ENCODE measurements at regions not wholly inside any gene's neighbourhood (a gene's known extent, or its start where the extent isn't known, plus 50 kb on each side); places are given as distances from the start of the nearest gene placed in this dataset.

- Histone ChIP-seq H3K27ac (no peak overlapping the region), H3K4me3 (no peak overlapping the region)
Measured at GRCh38 chr4:41865981-41866798, 69.0 kb upstream of the TMEM33 start.

- H3K27ac ChIP-seq: no peak overlapping the region
Measured at GRCh38 chr4:41865306-41865980, 69.8 kb upstream of the TMEM33 start.

GRCh38 chr4:41859087-41859486 is 76.1 kb upstream of the TMEM33 start:
- Histone ChIP-seq H3K4me3 (no peak overlapping the region), H3K27ac (no peak overlapping the region)

More at GRCh38 chr4:41865306-41865980, 69.8 kb upstream of the TMEM33 start:
- no peak overlapping the region for H3K4me3 ChIP-seq

GRCh38 chr4:41857226-41857641 is 78.0 kb upstream of the TMEM33 start:
- H3K4me3 ChIP-seq: no peak overlapping the region
- no peak overlapping the region for H3K27ac ChIP-seq

GRCh38 chr4:41856797-41857196 is 78.4 kb upstream of the TMEM33 start:
- Histone ChIP-seq H3K27ac (no peak overlapping the region), H3K4me3 (no peak overlapping the region)

GRCh38 chr4:41853973-41854372 is 81.3 kb upstream of the TMEM33 start:
- Histone ChIP-seq H3K4me3 (no peak overlapping the region), H3K27ac (no peak overlapping the region)

- no peak overlapping the region for H3K4me3 ChIP-seq
- H3K27ac ChIP-seq: no peak overlapping the region
Measured at GRCh38 chr4:41852229-41852628, 83.0 kb upstream of the TMEM33 start.

- no peak overlapping the region for H3K4me3 ChIP-seq
Measured at GRCh38 chr4:41851621-41852020, 83.6 kb upstream of the TMEM33 start.

GRCh38 chr4:41844327-41844726 is 90.9 kb upstream of the TMEM33 start:
- H3K27ac ChIP-seq: no peak overlapping the region
- H3K4me3 ChIP-seq: no peak overlapping the region

More at GRCh38 chr4:41851621-41852020, 83.6 kb upstream of the TMEM33 start:
- no peak overlapping the region for H3K27ac ChIP-seq

GRCh38 chr4:41839916-41840854 is 91.7 kb upstream of the PHOX2B start:
- Histone ChIP-seq H3K27ac (no peak overlapping the region), H3K4me3 (no peak overlapping the region)

- no peak overlapping the region for H3K4me3 ChIP-seq
- no peak overlapping the region for H3K27ac ChIP-seq
Measured at GRCh38 chr4:41838590-41838989, 90.1 kb upstream of the PHOX2B start.

GRCh38 chr4:41835321-41835995 is 86.9 kb upstream of the PHOX2B start:
- H3K27ac ChIP-seq: no peak overlapping the region
- H3K4me3 ChIP-seq: no peak overlapping the region

- H3K4me3 ChIP-seq: no peak overlapping the region
- H3K27ac ChIP-seq: no peak overlapping the region
Measured at GRCh38 chr4:41832961-41833360, 84.4 kb upstream of the PHOX2B start.

- Histone ChIP-seq H3K27ac (no peak overlapping the region), H3K4me3 (no peak overlapping the region)
Measured at GRCh38 chr4:41822325-41822724, 73.8 kb upstream of the PHOX2B start.

- no peak overlapping the region for H3K27ac ChIP-seq
- H3K4me3 ChIP-seq: no peak overlapping the region
Measured at GRCh38 chr4:41820473-41820872, 71.9 kb upstream of the PHOX2B start.

- Histone ChIP-seq H3K27ac (no peak overlapping the region), H3K4me3 (no peak overlapping the region)
Measured at GRCh38 chr4:41819621-41820020, 71.1 kb upstream of the PHOX2B start.

- no peak overlapping the region for H3K27ac ChIP-seq
- no peak overlapping the region for H3K4me3 ChIP-seq
Measured at GRCh38 chr4:41815473-41815872, 66.9 kb upstream of the PHOX2B start.

- Histone ChIP-seq H3K27ac (no peak overlapping the region), H3K4me3 (no peak overlapping the region)
Measured at GRCh38 chr4:41814565-41814964, 66.0 kb upstream of the PHOX2B start.

GRCh38 chr4:41806807-41807206 is 58.3 kb upstream of the PHOX2B start:
- Histone ChIP-seq H3K4me3 (no peak overlapping the region), H3K27ac (no peak overlapping the region)

- H3K4me3 ChIP-seq: no peak overlapping the region
- H3K27ac ChIP-seq: no peak overlapping the region
Measured at GRCh38 chr4:41802590-41802989, 54.1 kb upstream of the PHOX2B start.
